Stimulated activated CD4-positive, alpha-beta T cell treated with anti-CD3 and anti-CD28 coated beads, Interleukin-2, amount 100 ng/mL, for 24 hours (primary cell): ENCODE measurements at regions not wholly inside any gene's neighbourhood (a gene's known extent, or its start where the extent isn't known, plus 50 kb on each side); places are given as distances from the start of the nearest gene placed in this dataset.
"Not testable (repeated sequence)": the region's sequence is repeated elsewhere in the genome, so short reads cannot be mapped to it uniquely, and the experiment has no call there.

ENCODE experiments used
- DNase-seq, 2 donors: peaks; one replicate each; pipeline ENCODE4 v3.0.0-alpha.2; 2020

- DNase-seq, result no peak
Measured at GRCh38 chr4:18100657-18101056, 79.1 kb upstream of the LCORL start.

GRCh38 chr4:18090447-18090846 lies 68.9 kb upstream of the LCORL start:
- DNase-seq, result not testable (repeated sequence)

GRCh38 chr4:18082236-18082635 lies 60.7 kb upstream of the LCORL start:
- no peak for DNase-seq

DNA sequence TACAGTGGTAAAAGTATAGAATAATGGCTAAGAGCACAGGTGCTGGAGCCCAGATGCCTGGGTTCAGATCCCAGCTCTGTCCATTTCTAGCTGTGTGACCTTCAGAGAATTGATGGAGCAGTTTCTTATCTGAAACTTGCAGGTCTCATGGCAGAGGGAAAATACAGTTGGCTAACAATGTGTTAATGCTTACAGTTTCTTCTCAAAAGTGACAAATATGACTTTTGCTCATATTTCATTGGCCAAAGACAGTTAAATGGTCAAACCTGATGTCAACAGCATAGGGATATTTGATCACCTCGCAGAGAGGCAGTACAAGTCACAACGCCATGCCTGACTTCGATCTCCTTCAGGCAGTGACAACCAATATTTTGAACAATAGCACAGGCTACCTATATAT lies 60.2 kb upstream of the LCORL start:
- no peak for DNase-seq

- DNase-seq, result no peak
Measured at GRCh38 chr4:18077808-18078207, 56.3 kb upstream of the LCORL start.

DNA sequence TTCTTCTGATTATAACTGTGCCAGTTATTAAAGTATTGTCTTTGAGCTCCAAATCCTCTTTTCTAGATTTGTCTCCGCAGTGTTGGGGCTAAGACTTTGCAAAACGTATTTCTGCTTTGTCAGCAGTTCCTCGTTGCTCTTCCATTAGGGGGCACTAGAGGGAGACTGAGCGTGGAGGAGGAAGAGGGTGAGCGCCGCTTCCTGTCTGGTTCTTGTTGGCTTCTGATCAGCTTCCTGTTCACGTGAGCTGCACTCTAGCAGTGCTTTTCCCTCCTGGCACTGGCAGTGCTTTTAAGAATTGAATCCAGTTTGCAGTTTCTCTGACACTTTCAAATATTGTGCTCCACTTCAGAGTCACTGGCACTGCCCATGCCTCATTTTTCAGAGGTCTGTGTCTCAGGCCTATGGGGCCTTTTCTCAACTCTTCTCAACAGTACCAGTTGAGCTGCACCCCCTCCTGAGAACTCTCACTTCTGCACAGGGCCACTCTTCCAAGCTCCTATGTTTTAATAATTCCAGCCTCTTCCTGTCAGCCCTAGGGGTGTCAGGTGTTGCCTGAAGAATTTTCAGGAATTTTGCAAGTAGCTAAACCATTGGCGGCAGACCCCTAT lies 54.4 kb upstream of the LCORL start:
- peak; percentile 21 to 28 for DNase-seq

- no peak for DNase-seq
Measured at GRCh38 chr4:18071894-18072293, 50.3 kb upstream of the LCORL start.
